IMR-90 (cell line): ENCODE measurements at regions not wholly inside any gene's neighbourhood (a gene's known extent, or its start where the extent isn't known, plus 50 kb on each side); places are given as distances from the start of the nearest gene placed in this dataset.

Experiments used
- ATAC-seq: fragments of 200-7000 bp; cut with Tn5 transposase; 2 replicates; pipeline ENCODE4 v1.9.1; 2020; ENCODE audit warnings: low read depth, mild to moderate bottlenecking, moderate library complexity
- BruUV-seq: library from RNA; stranded (reverse); fragments of 400-500 nt; replicated peaks from 2 replicates; lab custom pipeline; 2021; lab: Mats Ljungman, UMichigan
- CTCF ChIA-PET: fragments of 300-600 bp; formaldehyde crosslinking; extraction: SDS; loops from one replicate; lab custom pipeline; 2021; ENCODE audit warnings: antibody characterized with exemption; lab: Yijun Ruan, JAX
- POLR2A ChIA-PET: fragments of 300-600 bp; sonication (Branson Sonifier 250); formaldehyde crosslinking; loops from one replicate; lab custom pipeline; 2022; ENCODE audit warnings: antibody characterized with exemption; ENCODE audit not compliant: unreplicated experiment; lab: Charles Lee
- DNase-seq: peaks from one replicate; pipeline ENCODE4 v3.0.0; 2013
- H2AFZ ChIP-seq: replicated peaks from 2 replicates; pipeline ENCODE3; 2013; ENCODE audit warnings: low read length, mild to moderate bottlenecking; ENCODE audit not compliant: poor library complexity
- H2AK5ac ChIP-seq: 2 replicates; pipeline ENCODE4 v1.6.1; 2013; ENCODE audit warnings: low read depth, low read length, inconsistent platforms
- H2AK9ac ChIP-seq: replicated peaks from 2 replicates; pipeline ENCODE3; 2013; ENCODE audit warnings: mild to moderate bottlenecking, low read depth, low read length, moderate library complexity; ENCODE audit not compliant: poor library complexity
- H2BK120ac ChIP-seq: 2 replicates; pipeline ENCODE4 v1.6.1; 2013; ENCODE audit warnings: low read depth, low read length, inconsistent platforms
- H2BK15ac ChIP-seq: 3 replicates; pipeline ENCODE4 v1.6.1; 2013; ENCODE audit warnings: low read depth, low read length, inconsistent platforms
- H2BK20ac ChIP-seq: 2 replicates; pipeline ENCODE4 v1.6.1; 2013; ENCODE audit warnings: low read depth, mild to moderate bottlenecking, inconsistent platforms, low read length, moderate library complexity
- H2BK5ac ChIP-seq: 2 replicates; pipeline ENCODE4 v1.6.1; 2013; ENCODE audit warnings: mild to moderate bottlenecking, low read depth, low read length, inconsistent platforms; ENCODE audit not compliant: poor library complexity, severe bottlenecking
- H3K14ac ChIP-seq: replicated peaks from 2 replicates; pipeline ENCODE4 v1.6.1; 2013; ENCODE audit warnings: low read depth, low read length, inconsistent platforms
- H3K18ac ChIP-seq: 2 replicates; pipeline ENCODE4 v1.6.1; 2013; ENCODE audit warnings: low read depth, low read length, control low read depth
- H3K23ac ChIP-seq: 2 replicates; pipeline ENCODE4 v1.6.1; 2013; ENCODE audit warnings: low read depth, low read length, inconsistent platforms
- H3K27ac ChIP-seq: 2 replicates; pipeline ENCODE4 v1.5.1; 2013; ENCODE audit warnings: mild to moderate bottlenecking, control low read depth, low read length; ENCODE audit not compliant: insufficient read depth
- H3K27me3 ChIP-seq: 2 replicates; pipeline ENCODE4 v1.6.1; 2013; ENCODE audit warnings: low read length; ENCODE audit not compliant: control insufficient read depth, insufficient read depth
- H3K36me3 ChIP-seq: 2 replicates; pipeline ENCODE4 v1.6.1; 2013; ENCODE audit warnings: low read length, mixed read lengths; ENCODE audit not compliant: control insufficient read depth, insufficient read depth
- H3K4ac ChIP-seq: 2 replicates; pipeline ENCODE4 v1.6.1; 2013; ENCODE audit warnings: low read depth, low read length, inconsistent platforms
- H3K4me1 ChIP-seq: 2 replicates; pipeline ENCODE4 v1.6.1; 2013; ENCODE audit warnings: low read length, mixed read lengths; ENCODE audit not compliant: control insufficient read depth, insufficient read depth
- H3K4me2 ChIP-seq: 2 replicates; pipeline ENCODE4 v1.6.1; 2013; ENCODE audit warnings: low read depth, mild to moderate bottlenecking, control low read depth, low read length, moderate library complexity
- H3K4me3 ChIP-seq: 2 replicates; pipeline ENCODE4 v1.5.1; 2013; ENCODE audit warnings: low read depth, mild to moderate bottlenecking, control low read depth, low read length, moderate library complexity; ENCODE audit not compliant: insufficient read depth
- H3K56ac ChIP-seq: 2 replicates; pipeline ENCODE4 v1.6.1; 2013; ENCODE audit warnings: low read length, inconsistent platforms; ENCODE audit not compliant: insufficient read depth; ENCODE audit errors: extremely low read depth
- H3K79me1 ChIP-seq, 2 experiments: 2 replicates each; pipeline ENCODE4 v1.6.1; 2013; ENCODE audit warnings: low read length in 2 of 2, inconsistent platforms in 1 of 2, low read depth in 1 of 2
- H3K9ac ChIP-seq: 2 replicates; pipeline ENCODE4 v1.6.1; 2013; ENCODE audit warnings: low read depth, low read length, control low read depth
- H3K9me1 ChIP-seq: 2 replicates; pipeline ENCODE4 v1.6.1; 2013; ENCODE audit warnings: low read length, inconsistent platforms; ENCODE audit not compliant: insufficient read depth
- H3K9me3 ChIP-seq: 2 replicates; pipeline ENCODE4 v1.6.1; 2013; ENCODE audit warnings: low read length; ENCODE audit not compliant: control insufficient read depth, insufficient read depth
- H4K20me1 ChIP-seq: 2 replicates; pipeline ENCODE4 v1.6.1; 2013; ENCODE audit warnings: low read length, inconsistent platforms; ENCODE audit not compliant: insufficient read depth
- H4K5ac ChIP-seq: 2 replicates; pipeline ENCODE4 v1.6.1; 2013; ENCODE audit warnings: mild to moderate bottlenecking, low read depth, low read length, control low read depth
- H4K8ac ChIP-seq, 2 experiments: 2 replicates each; pipeline ENCODE4 v1.6.1; 2013; ENCODE audit warnings: low read depth in 2 of 2, low read length in 2 of 2, control low read depth in 1 of 2, inconsistent platforms in 1 of 2
- H4K91ac ChIP-seq: 2 replicates; pipeline ENCODE4 v1.6.1; 2013; ENCODE audit warnings: low read depth, low read length, inconsistent platforms; ENCODE audit not compliant: insufficient read depth
- BHLHE40 ChIP-seq: fragments of 150-350 bp; IDR thresholded peaks from 2 replicates; pipeline ENCODE4 v1.6.1; 2016; ENCODE audit warnings: mild to moderate bottlenecking, low read depth, low read length
- CEBPB ChIP-seq: IDR thresholded peaks from 2 replicates; pipeline ENCODE4 v1.6.1; 2012; ENCODE audit warnings: low read depth, low read length, improper control_type of control experiment
- CHD1 ChIP-seq: IDR thresholded peaks from 2 replicates; pipeline ENCODE4 v1.6.1; 2012; ENCODE audit warnings: low read depth, low read length, improper control_type of control experiment
- CTCF ChIP-seq: conservative IDR thresholded peaks from 2 replicates; pipeline ENCODE4 v1.5.1; 2012; ENCODE audit warnings: mild to moderate bottlenecking, low read depth, low read length, improper control_type of control experiment
- FOS ChIP-seq: fragments of 150-350 bp; IDR thresholded peaks from 2 replicates; pipeline ENCODE4 v1.6.1; 2016; ENCODE audit warnings: low read depth, low read length
- MAFK ChIP-seq: IDR thresholded peaks from 2 replicates; pipeline ENCODE4 v1.6.1; 2012; ENCODE audit warnings: low read depth, low read length, improper control_type of control experiment
- MAZ ChIP-seq: IDR thresholded peaks from 2 replicates; pipeline ENCODE4 v1.6.1; 2012; ENCODE audit warnings: low read depth, mild to moderate bottlenecking, low read length, improper control_type of control experiment, moderate library complexity, borderline replicate concordance
- MXI1 ChIP-seq: IDR thresholded peaks from 2 replicates; pipeline ENCODE4 v1.6.1; 2012; ENCODE audit warnings: low read depth, mild to moderate bottlenecking, low read length, moderate library complexity, borderline replicate concordance
- RAD21 ChIP-seq: IDR thresholded peaks from 2 replicates; pipeline ENCODE4 v1.6.1; 2012; ENCODE audit warnings: low read length, improper control_type of control experiment
- RCOR1 ChIP-seq: IDR thresholded peaks from 2 replicates; pipeline ENCODE4 v1.6.1; 2012; ENCODE audit warnings: mild to moderate bottlenecking, low read length, improper control_type of control experiment; ENCODE audit not compliant: insufficient replicate concordance
- RFX5 ChIP-seq: IDR thresholded peaks from 2 replicates; pipeline ENCODE4 v1.8.0; 2012; ENCODE audit warnings: low read depth, mild to moderate bottlenecking, low read length, moderate library complexity
- SMC3 ChIP-seq: fragments of 150-350 bp; IDR thresholded peaks from 2 replicates; pipeline ENCODE4 v1.6.1; 2016; ENCODE audit warnings: low read depth, mild to moderate bottlenecking, antibody characterized with exemption, low read length, moderate library complexity
- WGBS, 2 experiments: methylation state at CpG; one replicate each; pipeline versions ENCODE4 v1.1.5 to v1.1.7; 2013; ENCODE audit warnings: missing lambda C conversion rate in 2 of 2; ENCODE audit not compliant: insufficient read length in 1 of 2; ENCODE audit errors: extremely low coverage in 2 of 2; 5-methylcytosine and 5-hydroxymethylcytosine counted together
- dilution Hi-C: fragments of 300-500 bp; cut with HindIII; formaldehyde crosslinking; loops from one replicate; pipeline ENCODE4 v1.14.3; 2018; ENCODE audit warnings: low sequenced_read_pairs; ENCODE audit not compliant: unreplicated experiment
- in situ Hi-C: fragments of 300-500 bp; cut with MboI; formaldehyde crosslinking; loops from 3 replicates; pipeline ENCODE4 v1.14.3; 2019; ENCODE audit warnings: low sequenced_read_pairs, inconsistent platforms, mixed read lengths
- intact Hi-C: fragments of 100-400 bp; cut with micrococcal nuclease; formaldehyde crosslinking; loops from 2 replicates; pipeline ENCODE4 v1.10.0; 2022
- TF ChIP-seq, protein P1 (sequence below): fragments of 150-350 bp; IDR thresholded peaks from 2 replicates; pipeline ENCODE4 v1.6.1; 2017; ENCODE audit warnings: mild to moderate bottlenecking, antibody characterized with exemption, low read length, low read depth
- TF ChIP-seq, protein P2 (sequence below): fragments of 150-350 bp; IDR thresholded peaks from 2 replicates; pipeline ENCODE4 v1.6.1; 2016; ENCODE audit warnings: low read depth, mild to moderate bottlenecking, low read length, moderate library complexity, borderline replicate concordance

GRCh38 chr6:14912226-14912625 lies 333.6 kb upstream of the JARID2 start:
- H4K5ac ChIP-seq, result no peak overlapping the region
- ChIA-PET CTCF (no interaction called here), POLR2A (no interaction called here)
- WGBS, 2 experiments, result 100% methylated on average over 1 of the region's 10 CpGs; no CpG with 5 or more reads in 1 of the 2 experiments
- H4K91ac ChIP-seq, result no peak overlapping the region
- no peak overlapping the region for H3K56ac ChIP-seq
- no TSS peak for BruUV-seq
- H3K4ac ChIP-seq, result no peak overlapping the region
- DNase-seq (no peak), ATAC-seq (no peak)
- no peaks in the 10 kb centered on the region for H4K20me1 ChIP-seq
- no peak overlapping the region for H3K23ac ChIP-seq
- H3K4me3 ChIP-seq, result no peak overlapping the region
- no peaks in the 10 kb centered on the region for H3K9me3 ChIP-seq
- H3K27me3 ChIP-seq, result no peaks in the 10 kb centered on the region
- H4K8ac ChIP-seq, result no peak overlapping the region
- in situ Hi-C loops (no loop called here), dilution Hi-C loops (no loop called here), intact Hi-C loops (no loop called here)
- H3K4me1 ChIP-seq, result peaks cover 4% of the 10 kb centered on the region; the same call in 1 of the 2 replicates
- no peak overlapping the region for H3K27ac ChIP-seq
- H3K4me2 ChIP-seq, result no peak overlapping the region
- H3K9me1 ChIP-seq, result no peaks in the 10 kb centered on the region
- H3K79me1 ChIP-seq, result no peaks in the 10 kb centered on the region
- no peak overlapping the region for H2AK5ac ChIP-seq
- no peak overlapping the region for H3K9ac ChIP-seq
- H3K14ac ChIP-seq, result no peak overlapping the region; the same call in 1 of the 2 replicates
- H2BK15ac ChIP-seq, result no peak overlapping the region
- TF ChIP-seq MAFK (no peak), MAZ (no peak), CTCF (no peak), BHLHE40 (no peak), FOS (no peak), CHD1 (no peak), RCOR1 (no peak), SMC3 (no peak), RFX5 (no peak), CEBPB (no peak), MXI1 (no peak), RAD21 (no peak)
- TF ChIP-seq, protein P1, sequence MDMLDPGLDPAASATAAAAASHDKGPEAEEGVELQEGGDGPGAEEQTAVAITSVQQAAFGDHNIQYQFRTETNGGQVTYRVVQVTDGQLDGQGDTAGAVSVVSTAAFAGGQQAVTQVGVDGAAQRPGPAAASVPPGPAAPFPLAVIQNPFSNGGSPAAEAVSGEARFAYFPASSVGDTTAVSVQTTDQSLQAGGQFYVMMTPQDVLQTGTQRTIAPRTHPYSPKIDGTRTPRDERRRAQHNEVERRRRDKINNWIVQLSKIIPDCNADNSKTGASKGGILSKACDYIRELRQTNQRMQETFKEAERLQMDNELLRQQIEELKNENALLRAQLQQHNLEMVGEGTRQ, result no peak
- TF ChIP-seq, protein P2, sequence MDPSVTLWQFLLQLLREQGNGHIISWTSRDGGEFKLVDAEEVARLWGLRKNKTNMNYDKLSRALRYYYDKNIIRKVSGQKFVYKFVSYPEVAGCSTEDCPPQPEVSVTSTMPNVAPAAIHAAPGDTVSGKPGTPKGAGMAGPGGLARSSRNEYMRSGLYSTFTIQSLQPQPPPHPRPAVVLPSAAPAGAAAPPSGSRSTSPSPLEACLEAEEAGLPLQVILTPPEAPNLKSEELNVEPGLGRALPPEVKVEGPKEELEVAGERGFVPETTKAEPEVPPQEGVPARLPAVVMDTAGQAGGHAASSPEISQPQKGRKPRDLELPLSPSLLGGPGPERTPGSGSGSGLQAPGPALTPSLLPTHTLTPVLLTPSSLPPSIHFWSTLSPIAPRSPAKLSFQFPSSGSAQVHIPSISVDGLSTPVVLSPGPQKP, result no peak
- no peaks in the 10 kb centered on the region for H3K36me3 ChIP-seq
- no peak overlapping the region for H2BK20ac ChIP-seq
- H2AFZ ChIP-seq, result no peak overlapping the region
- H3K18ac ChIP-seq, result no peak overlapping the region
- no peak overlapping the region for H2AK9ac ChIP-seq
- no peak overlapping the region for H2BK5ac ChIP-seq
- H2BK120ac ChIP-seq, result no peak overlapping the region
